ENCODE measurements at regions not wholly inside any gene's neighbourhood (a gene's known extent, or its start where the extent isn't known, plus 50 kb on each side); places are given as distances from the start of the nearest gene placed in this dataset.

GRCh38 chr9:26112724-26113123 lies 434.5 kb upstream of the TUSC1 start:
- Histone ChIP-seq H3K27me3 (ENCODE audit: insufficient read depth in 3 of 3, low read length in 2 of 3) (no peaks in the 10 kb centered on the region), H3K4me3 (no peak overlapping the region), H3K9me3 (no peaks in the 10 kb centered on the region), H3K27ac (no peak overlapping the region), H3K36me3 (ENCODE audit: insufficient read depth in 1 of 2, low read depth in 1 of 2) (no peaks in the 10 kb centered on the region), H3K4me1 (no peaks in the 10 kb centered on the region)
- no peak for ATAC-seq
- no peak for TF ChIP-seq CTCF (IDR thresholded peaks at IDR 0.05)
- WGBS, 3 donors: 80 to 84% (median 83%) methylated on average over 2 of the region's 2 CpGs
- intact Hi-C loops (cut with DNase I): no loop called here
- no peak for DNase-seq

- no peaks in the 10 kb centered on the region for H3K27me3 ChIP-seq (ENCODE audit: insufficient read depth in 3 of 3, low read length in 2 of 3)
- no peak overlapping the region for H3K4me3 ChIP-seq
- H3K4me1 ChIP-seq: no peaks in the 10 kb centered on the region
- ATAC-seq (no peak), DNase-seq (no peak)
- WGBS, 3 donors: 44 to 69% (median 55%) methylated on average over 1 of the region's 1 CpG
- no peaks in the 10 kb centered on the region for H3K36me3 ChIP-seq (ENCODE audit: insufficient read depth in 1 of 2, low read depth in 1 of 2)
- no peak overlapping the region for H3K27ac ChIP-seq
- intact Hi-C loops (cut with DNase I): no loop called here
- TF ChIP-seq CTCF (IDR thresholded peaks at IDR 0.05): no peak
- no peaks in the 10 kb centered on the region for H3K9me3 ChIP-seq
Observed at GRCh38 chr9:26086396-26086795, 408.2 kb upstream of the TUSC1 start.

- Histone ChIP-seq H3K4me1 (no peaks in the 10 kb centered on the region), H3K27me3 (ENCODE audit: insufficient read depth in 3 of 3, low read length in 2 of 3) (no peaks in the 10 kb centered on the region), H3K9me3 (no peaks in the 10 kb centered on the region), H3K4me3 (no peak overlapping the region), H3K36me3 (ENCODE audit: insufficient read depth in 1 of 2, low read depth in 1 of 2) (no peaks in the 10 kb centered on the region), H3K27ac (no peak overlapping the region)
- no peak for DNase-seq
- intact Hi-C loops (cut with DNase I): no loop called here
- no peak for ATAC-seq
- TF ChIP-seq CTCF (IDR thresholded peaks at IDR 0.05): no peak
- WGBS, 3 donors: 69 to 73% (median 72%) methylated on average over 5 of the region's 5 CpGs
Observed at GRCh38 chr9:26081847-26082246, 403.6 kb upstream of the TUSC1 start.

GRCh38 chr9:26078706-26079105 lies 400.5 kb upstream of the TUSC1 start:
- no peak overlapping the region for H3K4me3 ChIP-seq
- H3K27me3 ChIP-seq (ENCODE audit: insufficient read depth in 3 of 3, low read length in 2 of 3): no peaks in the 10 kb centered on the region
- intact Hi-C loops (cut with DNase I): no loop called here
- no peaks in the 10 kb centered on the region for H3K9me3 ChIP-seq
- ATAC-seq: no peak
- DNase-seq: no peak
- H3K36me3 ChIP-seq (ENCODE audit: insufficient read depth in 1 of 2, low read depth in 1 of 2): no peaks in the 10 kb centered on the region
- TF ChIP-seq CTCF (IDR thresholded peaks at IDR 0.05): no peak
- no peak overlapping the region for H3K27ac ChIP-seq
- 60 to 66% (median 66%) methylated on average over 4 of the region's 4 CpGs for WGBS, 3 donors
- H3K4me1 ChIP-seq: no peaks in the 10 kb centered on the region

GRCh38 chr9:26077860-26078259 lies 399.6 kb upstream of the TUSC1 start:
- no peak overlapping the region for H3K27ac ChIP-seq
- peak in 1 of 2 donors; percentile 32 for DNase-seq
- intact Hi-C loops (cut with DNase I): no loop called here
- no peaks in the 10 kb centered on the region for H3K9me3 ChIP-seq
- no peaks in the 10 kb centered on the region for H3K27me3 ChIP-seq (ENCODE audit: insufficient read depth in 3 of 3, low read length in 2 of 3)
- no peak overlapping the region for H3K4me3 ChIP-seq
- H3K36me3 ChIP-seq (ENCODE audit: insufficient read depth in 1 of 2, low read depth in 1 of 2): no peaks in the 10 kb centered on the region
- no peaks in the 10 kb centered on the region for H3K4me1 ChIP-seq
- WGBS, 3 donors: 80 to 83% (median 82%) methylated on average over 4 of the region's 4 CpGs
- ATAC-seq: no peak
- no peak for TF ChIP-seq CTCF (IDR thresholded peaks at IDR 0.05)

Data from psoas muscle (tissue), 7 donors.